Effector memory CD4-positive, alpha-beta T cell (primary cell): ENCODE measurements at regions not wholly inside any gene's neighbourhood (a gene's known extent, or its start where the extent isn't known, plus 50 kb on each side); places are given as distances from the start of the nearest gene placed in this dataset.

Experiments used
- DNase-seq, 3 donors: peaks; one replicate each; pipeline ENCODE4 v3.0.0-alpha.2; 2020
- H3K27ac ChIP-seq: 2 replicates; pipeline ENCODE4 v1.7.0; 2013; ENCODE audit warnings: mild to moderate bottlenecking, low read length, moderate library complexity; ENCODE audit not compliant: insufficient read depth, poor library complexity, severe bottlenecking
- H3K27me3 ChIP-seq: replicated peaks from 2 replicates; pipeline ENCODE4 v1.7.0; 2013; ENCODE audit warnings: mild to moderate bottlenecking, low read length; ENCODE audit not compliant: insufficient read depth, control insufficient read depth, poor library complexity, severe bottlenecking
- H3K36me3 ChIP-seq: 2 replicates; pipeline ENCODE4 v1.7.0; 2013; ENCODE audit warnings: mild to moderate bottlenecking, low read length, moderate library complexity; ENCODE audit not compliant: control insufficient read depth, insufficient read depth
- H3K4me1 ChIP-seq: 2 replicates; pipeline ENCODE4 v1.7.0; 2013; ENCODE audit warnings: low read length, mild to moderate bottlenecking; ENCODE audit not compliant: control insufficient read depth, insufficient read depth, poor library complexity, severe bottlenecking
- H3K4me3 ChIP-seq: 2 replicates; pipeline ENCODE4 v1.7.0; 2013; ENCODE audit warnings: low read length, low read depth, mild to moderate bottlenecking; ENCODE audit not compliant: insufficient read depth, poor library complexity, severe bottlenecking
- H3K9me3 ChIP-seq: 2 replicates; pipeline ENCODE4 v1.7.0; 2013; ENCODE audit warnings: mild to moderate bottlenecking, low read length, moderate library complexity; ENCODE audit not compliant: control insufficient read depth

GRCh38 chr10:4048236-4048864 is 263.3 kb upstream of the KLF6 start:
- Histone ChIP-seq H3K9me3 (no peaks in the 10 kb centered on the region), H3K36me3 (no peaks in the 10 kb centered on the region), H3K4me1 (no peaks in the 10 kb centered on the region), H3K27ac (no peak overlapping the region), H3K4me3 (no peak overlapping the region), H3K27me3 (no peaks in the 10 kb centered on the region)
- no peak for DNase-seq

- DNase-seq: no peak
- no peak overlapping the region for H3K4me3 ChIP-seq
- H3K9me3 ChIP-seq: no peaks in the 10 kb centered on the region
- H3K27ac ChIP-seq: no peak overlapping the region
- H3K36me3 ChIP-seq: no peaks in the 10 kb centered on the region
- no peaks in the 10 kb centered on the region for H3K27me3 ChIP-seq
- no peaks in the 10 kb centered on the region for H3K4me1 ChIP-seq
These were observed 261.8 kb upstream of the KLF6 start for GRCh38 chr10:4046712-4047354.

GRCh38 chr10:4046030-4046429 is 261.0 kb upstream of the KLF6 start:
- Histone ChIP-seq H3K36me3 (no peaks in the 10 kb centered on the region), H3K27ac (no peak overlapping the region), H3K27me3 (no peaks in the 10 kb centered on the region), H3K4me3 (no peak overlapping the region), H3K4me1 (no peaks in the 10 kb centered on the region), H3K9me3 (peaks cover under 1% of the 10 kb centered on the region)
- DNase-seq: no peak

GRCh38 chr10:4043897-4044665 is 259.1 kb upstream of the KLF6 start:
- Histone ChIP-seq H3K9me3 (peaks cover 5% of the 10 kb centered on the region), H3K36me3 (no peaks in the 10 kb centered on the region), H3K27ac (no peak overlapping the region), H3K4me3 (no peak overlapping the region), H3K27me3 (no peaks in the 10 kb centered on the region), H3K4me1 (no peaks in the 10 kb centered on the region)
- DNase-seq: no peak

GRCh38 chr10:4041635-4042034 is 256.6 kb upstream of the KLF6 start:
- H3K27me3 ChIP-seq: no peaks in the 10 kb centered on the region
- H3K4me3 ChIP-seq: no peak overlapping the region
- H3K27ac ChIP-seq: no peak overlapping the region
- no peaks in the 10 kb centered on the region for H3K36me3 ChIP-seq
- no peak for DNase-seq
- no peaks in the 10 kb centered on the region for H3K4me1 ChIP-seq
- H3K9me3 ChIP-seq: peaks cover 5% of the 10 kb centered on the region

- Histone ChIP-seq H3K36me3 (no peaks in the 10 kb centered on the region), H3K27me3 (no peaks in the 10 kb centered on the region), H3K4me1 (no peaks in the 10 kb centered on the region), H3K9me3 (peaks cover 5% of the 10 kb centered on the region), H3K4me3 (no peak overlapping the region), H3K27ac (no peak overlapping the region)
- DNase-seq: no peak
These were observed 253.0 kb upstream of the KLF6 start for GRCh38 chr10:4038000-4038399.

- no peaks in the 10 kb centered on the region for H3K36me3 ChIP-seq
- no peak for DNase-seq
- no peak overlapping the region for H3K4me3 ChIP-seq
- no peaks in the 10 kb centered on the region for H3K27me3 ChIP-seq
- H3K9me3 ChIP-seq: no peaks in the 10 kb centered on the region
- H3K27ac ChIP-seq: no peak overlapping the region
- H3K4me1 ChIP-seq: no peaks in the 10 kb centered on the region
These were observed 250.6 kb upstream of the KLF6 start for GRCh38 chr10:4035599-4035945.

- Histone ChIP-seq H3K36me3 (no peaks in the 10 kb centered on the region), H3K27me3 (no peaks in the 10 kb centered on the region), H3K4me1 (no peaks in the 10 kb centered on the region), H3K9me3 (no peaks in the 10 kb centered on the region), H3K27ac (peak overlapping the region; percentile 39), H3K4me3 (peak overlapping the region; percentile 44)
- no peak for DNase-seq
These were observed 250.0 kb upstream of the KLF6 start for GRCh38 chr10:4034907-4035598.

- Histone ChIP-seq H3K4me1 (no peaks in the 10 kb centered on the region), H3K9me3 (no peaks in the 10 kb centered on the region), H3K4me3 (no peak overlapping the region), H3K36me3 (no peaks in the 10 kb centered on the region), H3K27ac (no peak overlapping the region), H3K27me3 (no peaks in the 10 kb centered on the region)
- no peak for DNase-seq
These were observed 248.4 kb upstream of the KLF6 start for GRCh38 chr10:4033341-4033896.
